RWPE1 (cell line): ENCODE measurements at regions not wholly inside any gene's neighbourhood (a gene's known extent, or its start where the extent isn't known, plus 50 kb on each side); places are given as distances from the start of the nearest gene placed in this dataset.

Experiments used
- CTCF ChIA-PET: fragments of 350-600 bp; sonication (Branson Sonifier 250); formaldehyde crosslinking; extraction: SDS; loops from one replicate; lab custom pipeline; 2021; lab: Yijun Ruan, JAX
- POLR2A ChIA-PET: fragments of 400-600 bp; formaldehyde crosslinking; extraction: SDS; loops from one replicate; lab custom pipeline; 2020; ENCODE audit warnings: antibody characterized with exemption; ENCODE audit not compliant: low non-redundant PET; lab: Yijun Ruan, JAX
- DNase-seq: peaks from one replicate; pipeline ENCODE4 v3.0.0; 2012; ENCODE audit warnings: low spot score
- H3K27ac ChIP-seq: fragments of 450-650 bp; 2 replicates; pipeline ENCODE4 v1.5.1; 2017
- TF ChIP-seq, protein P1 (sequence below): fragments of 450-650 bp; conservative IDR thresholded peaks from 2 replicates; pipeline ENCODE4 v1.5.1; 2017; ENCODE audit warnings: low read depth, mild to moderate bottlenecking

DNA sequence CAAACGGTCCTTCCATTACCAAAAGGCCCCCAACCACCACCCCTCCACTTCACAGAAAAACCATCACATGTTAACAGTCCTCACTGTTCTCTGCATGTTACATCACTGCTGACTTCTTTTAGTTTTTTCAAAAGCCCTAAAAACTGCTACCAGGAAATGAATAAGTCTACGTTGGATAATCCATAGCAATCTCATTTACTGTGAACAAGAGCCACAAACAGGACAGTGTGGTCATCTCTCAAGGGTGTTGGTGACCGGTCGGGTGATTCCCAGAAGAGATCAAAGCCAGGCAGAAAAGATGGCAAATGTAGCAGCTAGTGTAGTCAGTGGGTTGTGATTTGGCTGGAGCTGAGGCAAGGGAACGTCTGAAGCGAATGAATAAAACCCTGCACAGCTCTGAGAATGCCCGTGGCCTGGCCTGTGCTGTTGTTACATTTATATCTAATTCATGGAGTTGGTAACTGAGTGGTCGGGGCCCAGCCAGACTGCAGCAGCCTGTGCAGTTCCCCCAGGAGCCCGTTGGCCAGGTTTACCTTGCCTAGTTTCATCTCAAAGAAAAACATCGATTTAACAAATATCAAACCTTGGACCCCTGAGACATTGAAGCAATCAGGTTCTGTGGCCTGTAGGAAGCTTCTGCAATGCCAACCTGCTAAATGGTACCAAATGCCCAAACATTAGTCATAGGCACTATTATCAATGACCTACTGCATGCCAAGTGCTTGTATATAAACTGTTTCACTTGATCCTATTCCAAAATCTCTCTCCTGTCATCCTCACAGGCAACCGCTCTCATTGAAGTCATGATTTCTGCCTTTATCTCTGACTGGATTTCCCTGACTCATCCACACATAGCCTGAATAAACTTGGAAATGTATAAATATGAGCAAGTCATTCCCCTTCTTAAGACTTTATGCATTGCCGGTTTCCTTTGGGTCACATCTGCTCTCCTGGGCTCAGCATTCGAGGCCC lies 153.8 kb upstream of the SERP2 start:
- ChIA-PET POLR2A (no interaction called here), CTCF (interaction anchor here (0.6 kb wide), 1 partner anchor 217 kb away, joined by 3 read pairs; no protein-coding TSS in a partner anchor)

DNA sequence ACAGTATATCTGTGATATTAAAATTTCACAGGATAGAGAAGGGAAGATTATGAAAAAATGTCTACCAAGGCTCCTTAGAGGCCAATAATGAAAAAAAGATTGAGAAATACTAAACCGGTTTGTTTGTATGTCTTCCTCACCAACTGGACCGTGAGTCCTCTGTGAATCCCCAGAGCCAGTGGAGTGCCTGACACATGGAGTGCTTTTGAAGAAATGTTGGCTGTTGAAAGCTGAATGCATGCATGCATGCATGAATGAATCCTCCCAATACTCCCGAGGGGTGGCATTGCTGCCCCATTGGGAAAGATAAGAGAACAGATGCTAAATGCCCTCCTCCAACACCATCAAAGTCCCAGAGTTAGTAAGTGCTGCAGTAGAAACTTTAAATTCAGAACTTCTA lies 152.7 kb upstream of the SERP2 start:
- CTCF ChIA-PET: interaction anchor here (0.6 kb wide), 1 partner anchor 67 kb away, joined by 5 read pairs; no protein-coding TSS in a partner anchor
- no peak overlapping the region for H3K27ac ChIP-seq
- TF ChIP-seq, protein P1, sequence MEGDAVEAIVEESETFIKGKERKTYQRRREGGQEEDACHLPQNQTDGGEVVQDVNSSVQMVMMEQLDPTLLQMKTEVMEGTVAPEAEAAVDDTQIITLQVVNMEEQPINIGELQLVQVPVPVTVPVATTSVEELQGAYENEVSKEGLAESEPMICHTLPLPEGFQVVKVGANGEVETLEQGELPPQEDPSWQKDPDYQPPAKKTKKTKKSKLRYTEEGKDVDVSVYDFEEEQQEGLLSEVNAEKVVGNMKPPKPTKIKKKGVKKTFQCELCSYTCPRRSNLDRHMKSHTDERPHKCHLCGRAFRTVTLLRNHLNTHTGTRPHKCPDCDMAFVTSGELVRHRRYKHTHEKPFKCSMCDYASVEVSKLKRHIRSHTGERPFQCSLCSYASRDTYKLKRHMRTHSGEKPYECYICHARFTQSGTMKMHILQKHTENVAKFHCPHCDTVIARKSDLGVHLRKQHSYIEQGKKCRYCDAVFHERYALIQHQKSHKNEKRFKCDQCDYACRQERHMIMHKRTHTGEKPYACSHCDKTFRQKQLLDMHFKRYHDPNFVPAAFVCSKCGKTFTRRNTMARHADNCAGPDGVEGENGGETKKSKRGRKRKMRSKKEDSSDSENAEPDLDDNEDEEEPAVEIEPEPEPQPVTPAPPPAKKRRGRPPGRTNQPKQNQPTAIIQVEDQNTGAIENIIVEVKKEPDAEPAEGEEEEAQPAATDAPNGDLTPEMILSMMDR: no peak
- POLR2A ChIA-PET: no interaction called here
- DNase-seq: no peak

More for the DNA sequence above, 153.8 kb upstream of the SERP2 start:
- TF ChIP-seq, protein P1: no peak
- DNase-seq: peak; percentile 25
- no peak overlapping the region for H3K27ac ChIP-seq

DNA sequence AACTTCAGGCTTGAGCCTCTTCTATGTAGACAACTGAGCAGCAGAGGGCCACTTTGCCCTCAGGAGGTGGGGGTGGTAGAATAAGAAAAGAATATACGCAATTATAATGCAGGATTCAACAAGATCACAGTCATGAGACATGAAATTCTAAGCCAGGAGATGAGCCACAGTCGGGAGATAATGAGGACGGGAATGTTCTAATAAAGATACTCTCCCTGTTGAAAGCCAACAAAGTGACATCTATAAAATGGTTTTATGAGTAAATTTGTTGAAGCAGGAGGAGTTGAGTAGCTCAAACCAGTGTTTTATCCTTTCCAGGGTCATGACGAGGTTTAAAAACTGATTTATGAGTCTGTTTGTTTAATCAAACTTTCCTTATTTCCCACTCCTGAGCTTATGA lies 152.0 kb upstream of the SERP2 start:
- ChIA-PET CTCF (interaction anchor here (0.6 kb wide), 1 partner anchor 66 kb away, joined by 5 read pairs; no protein-coding TSS in a partner anchor), POLR2A (no interaction called here)
- no peak for DNase-seq
- no peak overlapping the region for H3K27ac ChIP-seq
- TF ChIP-seq, protein P1: no peak

DNA sequence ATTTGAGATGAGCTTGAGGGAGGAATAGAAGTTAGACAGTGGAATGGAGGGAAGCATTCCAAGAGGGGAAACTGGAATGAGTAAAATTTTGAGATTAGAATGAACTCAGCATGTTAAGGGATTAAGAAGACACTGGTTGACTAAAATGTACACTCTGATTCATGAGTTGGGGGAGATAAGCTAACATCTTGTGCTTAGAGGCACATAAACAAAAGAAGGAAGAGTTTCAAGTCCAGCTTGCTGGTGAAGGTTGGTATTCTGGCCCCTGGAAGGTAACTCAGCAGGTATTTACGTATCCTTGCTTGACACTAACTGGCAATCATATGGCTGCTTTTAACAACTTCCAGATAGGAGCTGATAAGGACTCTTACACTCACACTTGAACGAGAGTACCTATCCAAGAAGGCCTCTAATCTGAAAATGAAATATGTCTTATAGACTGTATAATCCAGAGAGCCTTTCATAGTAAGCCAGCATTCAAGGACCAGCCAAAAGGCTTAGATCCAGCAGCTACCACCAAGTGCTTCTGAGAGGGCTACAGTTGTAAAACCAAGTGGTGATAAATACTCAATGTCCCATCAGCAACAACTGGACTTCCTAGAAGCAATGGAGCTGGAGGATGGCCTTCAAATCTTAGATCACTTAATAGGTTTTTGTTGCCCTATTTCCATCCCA lies 149.7 kb upstream of the SERP2 start:
- TF ChIP-seq, protein P1: no peak
- no peak for DNase-seq
- CTCF ChIA-PET: no interaction called here
- POLR2A ChIA-PET: no interaction called here
- H3K27ac ChIP-seq: no peak overlapping the region

DNA sequence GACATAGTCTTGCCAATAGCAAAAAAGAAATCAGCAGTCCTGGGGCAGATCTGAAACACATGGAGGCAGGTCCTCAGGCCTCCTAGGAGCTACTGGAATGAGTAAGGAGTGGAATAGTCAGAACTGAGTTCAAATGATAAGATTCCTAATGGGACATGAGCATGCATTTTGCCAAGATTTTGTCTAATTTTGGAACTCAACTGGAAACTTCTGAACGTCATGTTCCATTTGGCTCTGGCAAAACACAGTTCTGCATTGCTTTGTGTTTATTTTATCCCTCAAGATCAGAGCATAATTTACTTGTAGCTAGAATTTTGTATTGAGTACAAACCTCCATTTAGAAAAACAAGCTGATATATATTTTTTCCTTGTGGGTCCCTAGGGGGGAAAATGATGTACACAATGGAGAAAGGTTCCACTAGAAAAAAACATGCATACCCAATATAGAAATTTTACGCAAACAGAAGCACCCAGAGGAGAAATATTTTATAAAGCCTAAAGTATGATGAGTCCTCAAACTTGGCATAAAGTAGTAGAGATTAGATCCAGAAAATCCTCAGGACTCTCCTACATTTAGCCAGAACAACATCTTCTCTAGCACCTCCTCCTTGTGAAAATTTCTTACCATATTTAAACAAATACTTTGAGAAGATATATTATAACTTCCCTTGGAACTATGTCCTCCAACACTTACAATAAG lies 149.0 kb upstream of the SERP2 start:
- POLR2A ChIA-PET: no interaction called here
- H3K27ac ChIP-seq: no peak overlapping the region
- no peak for DNase-seq
- TF ChIP-seq, protein P1: no peak
- CTCF ChIA-PET: interaction anchor here (0.6 to 0.8 kb wide), 2 partner anchors 33 to 54 kb away, joined by 3 to 5 read pairs; no protein-coding TSS in a partner anchor
